Keratinocyte (primary cell): ENCODE measurements at regions not wholly inside any gene's neighbourhood (a gene's known extent, or its start where the extent isn't known, plus 50 kb on each side); places are given as distances from the start of the nearest gene placed in this dataset.
"Not testable (repeated sequence)": the region's sequence is repeated elsewhere in the genome, so short reads cannot be mapped to it uniquely, and the experiment has no call there.

Source experiments
- DNase-seq: peaks from one replicate; pipeline ENCODE4 v3.0.0-alpha.2; 2011; ENCODE audit warnings: low read depth, missing footprints, low spot score
- FAIRE-seq: peaks from 2 replicates; lab custom pipeline; 2011; peaks lifted over from hg19 to GRCh38; lab: Jason Lieb, UNC
- H2AFZ ChIP-seq: 2 replicates; pipeline ENCODE4 v1.6.0; 2012; ENCODE audit warnings: low read length, control low read depth, inconsistent platforms; ENCODE audit not compliant: control insufficient read depth
- H3K27ac ChIP-seq: 2 replicates; pipeline ENCODE4 v1.5.1; 2011; ENCODE audit warnings: low read length; ENCODE audit not compliant: control insufficient read depth, insufficient read depth
- H3K27me3 ChIP-seq: 3 replicates; pipeline ENCODE4 v1.6.0; 2011; ENCODE audit warnings: low read length; ENCODE audit not compliant: control insufficient read depth, insufficient read depth; ENCODE audit errors: extremely low read depth
- H3K36me3 ChIP-seq, 2 experiments: 2 replicates in 1 of 2; 3 replicates in 1 of 2; pipeline ENCODE4 v1.5.1; 2011; ENCODE audit warnings: low read length in 2 of 2, mild to moderate bottlenecking in 1 of 2; ENCODE audit not compliant: control insufficient read depth in 2 of 2, insufficient read depth in 2 of 2; ENCODE audit errors: extremely low read depth in 1 of 2
- H3K4me1 ChIP-seq: 3 replicates; pipeline ENCODE4 v1.5.1; 2011; ENCODE audit warnings: low read length; ENCODE audit not compliant: control insufficient read depth, insufficient read depth; ENCODE audit errors: extremely low read depth
- H3K4me2 ChIP-seq: 3 replicates; pipeline ENCODE4 v1.6.0; 2011; ENCODE audit warnings: low read depth, low read length; ENCODE audit not compliant: control insufficient read depth, insufficient read depth; ENCODE audit errors: extremely low read depth
- H3K4me3 ChIP-seq, 3 experiments: fragments of 200-600 bp in 1 of 3; sonication (generic) in 1 of 3; 2 replicates in 2 of 3; 3 replicates in 1 of 3; pipeline ENCODE4 v1.5.1; 2011 to 2016; ENCODE audit warnings: low read length in 3 of 3, mild to moderate bottlenecking in 3 of 3, control low read depth in 2 of 3, inconsistent platforms in 1 of 3, low read depth in 1 of 3, mixed read lengths in 1 of 3, mixed run types in 1 of 3, moderate library complexity in 1 of 3; ENCODE audit not compliant: control insufficient read depth in 2 of 3, insufficient read depth in 2 of 3; ENCODE audit errors: extremely low read depth in 1 of 3
- H3K79me2 ChIP-seq: 2 replicates; pipeline ENCODE4 v1.6.0; 2012; ENCODE audit warnings: low read length; ENCODE audit not compliant: control insufficient read depth, insufficient read depth
- H3K9ac ChIP-seq: 3 replicates; pipeline ENCODE4 v1.6.0; 2011; ENCODE audit warnings: low read length; ENCODE audit not compliant: control insufficient read depth, insufficient read depth; ENCODE audit errors: extremely low read depth
- H3K9me1 ChIP-seq: 3 replicates; pipeline ENCODE4 v1.6.0; 2011; ENCODE audit warnings: low read length; ENCODE audit not compliant: control insufficient read depth, insufficient read depth; ENCODE audit errors: extremely low read depth
- H3K9me3 ChIP-seq: 2 replicates; pipeline ENCODE4 v1.5.1; 2012; ENCODE audit warnings: low read depth, low read length; ENCODE audit not compliant: control insufficient read depth
- H4K20me1 ChIP-seq: 3 replicates; pipeline ENCODE4 v1.6.0; 2011; ENCODE audit warnings: low read length; ENCODE audit not compliant: control insufficient read depth, insufficient read depth; ENCODE audit errors: extremely low read depth
- CTCF ChIP-seq, 3 experiments: IDR thresholded peaks in 1 of 3; conservative IDR thresholded peaks in 1 of 3; optimal IDR thresholded peaks in 1 of 3; 2 replicates in 2 of 3; 3 replicates in 1 of 3; pipeline versions ENCODE3 to v1.5.1; 2011; ENCODE audit warnings: low read length in 3 of 3, mild to moderate bottlenecking in 3 of 3, moderate library complexity in 2 of 3, control low read depth in 1 of 3, inconsistent platforms in 1 of 3; ENCODE audit not compliant: insufficient read depth in 2 of 3; ENCODE audit errors: extremely low read depth in 1 of 3
- EZH2 ChIP-seq: IDR thresholded peaks from one replicate; pipeline ENCODE4 v1.6.1; 2012; ENCODE audit warnings: inconsistent platforms, mild to moderate bottlenecking, low read length, moderate library complexity
- dilution Hi-C: fragments of 300-500 bp; cut with MboI; formaldehyde crosslinking; loops from one replicate; pipeline ENCODE4 v1.7.0; 2020; ENCODE audit warnings: low sequenced_read_pairs; ENCODE audit not compliant: extremely low pct_ligation_motif_present

GRCh38 chr3:197363553-197364409 lies 65.4 kb upstream of the DLG1 start:
- Histone ChIP-seq H3K4me3 (no peak overlapping the region), H3K27ac (no peak overlapping the region), H3K79me2 (no peaks in the 10 kb centered on the region), H3K36me3 (no peaks in the 10 kb centered on the region), H3K4me1 (peaks cover 43% of the 10 kb centered on the region), H3K9me3 (peaks cover 8% of the 10 kb centered on the region), H2AFZ (peak overlapping the region; percentile 1), H3K27me3 (no peaks in the 10 kb centered on the region), H3K9me1 (no peaks in the 10 kb centered on the region), H3K9ac (peak overlapping the region; percentile 6), H4K20me1 (no peaks in the 10 kb centered on the region), H3K4me2 (peak overlapping the region; percentile 10)
- dilution Hi-C loops, result no loop called here
- FAIRE-seq (no peak), DNase-seq (no peak)
- TF ChIP-seq CTCF (optimal IDR thresholded peaks at IDR 0.05 in 1 of 3, IDR thresholded peaks at IDR 0.05 in 1 of 3, conservative IDR thresholded peaks at IDR 0.05 in 1 of 3; ENCODE audit: extremely low read depth in 1 of 3, insufficient read depth in 2 of 3, low read length in 3 of 3) (no peak), EZH2 (no peak)

DNA sequence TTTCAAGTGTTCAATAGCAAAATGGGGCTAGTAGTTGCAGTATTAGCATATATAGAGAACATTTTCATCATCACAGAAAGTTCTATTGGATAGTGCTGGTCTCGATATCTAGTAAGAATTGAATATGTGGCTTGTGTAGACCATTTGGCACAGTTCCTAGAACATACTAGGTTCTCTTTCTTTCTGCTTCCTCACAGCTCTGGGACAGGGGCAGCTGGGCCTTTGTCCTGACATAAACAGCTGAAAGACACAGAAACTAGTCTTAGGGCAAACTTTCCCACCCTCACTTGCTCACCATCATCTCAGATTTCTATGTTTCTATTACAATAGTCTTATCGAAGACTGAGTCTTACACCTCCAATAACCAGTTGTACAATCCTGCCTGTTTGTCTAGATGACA lies 63.7 kb upstream of the DLG1 start:
- dilution Hi-C loops, result no loop called here

DNA sequence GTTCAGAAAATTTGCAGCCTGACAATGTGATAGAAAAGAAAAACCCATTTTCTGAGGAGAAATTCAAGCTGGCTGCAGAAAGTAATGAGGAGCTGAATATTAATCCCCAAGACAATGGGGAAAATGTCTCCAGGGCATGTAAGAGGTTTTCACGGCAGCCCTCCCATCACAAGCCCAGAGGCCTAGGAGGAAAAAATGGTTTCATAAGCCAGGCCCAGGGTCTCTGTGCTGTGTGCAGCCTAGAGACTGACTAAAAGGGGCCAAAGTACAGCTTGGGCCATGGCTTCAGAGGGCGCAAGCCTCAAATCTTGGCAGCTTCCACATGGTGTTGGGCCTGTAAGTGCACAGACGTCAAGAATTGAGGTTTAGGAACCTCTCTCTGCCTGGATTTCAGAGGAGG lies 61.7 kb upstream of the DLG1 start:
- H3K4me1 ChIP-seq, result peaks cover 12% of the 10 kb centered on the region
- H4K20me1 ChIP-seq, dilution Hi-C loops, H3K9me3 ChIP-seq, H2AFZ ChIP-seq, H3K9me1 ChIP-seq, H3K4me2 ChIP-seq, H3K36me3 ChIP-seq, H3K27ac ChIP-seq, H3K27me3 ChIP-seq, FAIRE-seq, DNase-seq, H3K9ac ChIP-seq, H3K4me3 ChIP-seq, H3K79me2 ChIP-seq: not testable (repeated sequence)

More for the DNA sequence above, 63.7 kb upstream of the DLG1 start:
- no peak overlapping the region for H2AFZ ChIP-seq
- H3K4me1 ChIP-seq, result peaks cover 32% of the 10 kb centered on the region
- no peak for DNase-seq
- no peaks in the 10 kb centered on the region for H3K36me3 ChIP-seq
- FAIRE-seq, result no peak
- peaks cover 8% of the 10 kb centered on the region for H3K9me3 ChIP-seq
- no peak overlapping the region for H3K4me2 ChIP-seq
- no peak overlapping the region for H3K4me3 ChIP-seq
- no peaks in the 10 kb centered on the region for H3K27me3 ChIP-seq
- TF ChIP-seq CTCF (optimal IDR thresholded peaks at IDR 0.05 in 1 of 3, IDR thresholded peaks at IDR 0.05 in 1 of 3, conservative IDR thresholded peaks at IDR 0.05 in 1 of 3; ENCODE audit: extremely low read depth in 1 of 3, insufficient read depth in 2 of 3, low read length in 3 of 3) (no peak), EZH2 (no peak)
- H3K9me1 ChIP-seq, result no peaks in the 10 kb centered on the region
- no peak overlapping the region for H3K9ac ChIP-seq
- no peak overlapping the region for H3K27ac ChIP-seq
- no peaks in the 10 kb centered on the region for H3K79me2 ChIP-seq
- H4K20me1 ChIP-seq, result no peaks in the 10 kb centered on the region

DNA sequence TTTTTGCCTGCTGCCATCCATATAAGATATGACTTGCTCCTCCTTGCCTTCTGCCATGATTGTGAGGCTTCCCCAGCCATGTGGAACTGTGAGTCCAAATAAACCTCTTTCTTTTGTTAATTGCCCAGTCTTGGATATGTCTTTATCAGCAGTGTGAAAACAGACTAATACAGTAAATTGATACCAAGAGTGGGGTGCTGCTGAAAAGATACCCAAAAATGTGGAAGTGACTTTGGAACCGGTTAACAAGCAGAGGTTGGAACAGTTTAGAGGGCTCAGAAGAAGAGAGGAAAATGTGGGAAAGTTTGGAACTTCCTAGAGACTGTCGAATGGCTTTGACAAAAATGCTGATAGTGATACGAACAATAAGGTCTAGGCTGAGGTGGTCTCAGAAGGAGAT lies 61.1 kb upstream of the DLG1 start:
- H3K36me3 ChIP-seq, H4K20me1 ChIP-seq, H3K27me3 ChIP-seq, H3K9ac ChIP-seq, H3K79me2 ChIP-seq, DNase-seq, H3K4me3 ChIP-seq, dilution Hi-C loops, H3K9me3 ChIP-seq, H3K27ac ChIP-seq, H3K4me2 ChIP-seq, H3K9me1 ChIP-seq, H2AFZ ChIP-seq, FAIRE-seq, H3K4me1 ChIP-seq: not testable (repeated sequence)
